ENCODE measurements at regions not wholly inside any gene's neighbourhood (a gene's known extent, or its start where the extent isn't known, plus 50 kb on each side); places are given as distances from the start of the nearest gene placed in this dataset.
"Not testable (repeated sequence)": the region's sequence is repeated elsewhere in the genome, so short reads cannot be mapped to it uniquely, and the experiment has no call there.

DNA sequence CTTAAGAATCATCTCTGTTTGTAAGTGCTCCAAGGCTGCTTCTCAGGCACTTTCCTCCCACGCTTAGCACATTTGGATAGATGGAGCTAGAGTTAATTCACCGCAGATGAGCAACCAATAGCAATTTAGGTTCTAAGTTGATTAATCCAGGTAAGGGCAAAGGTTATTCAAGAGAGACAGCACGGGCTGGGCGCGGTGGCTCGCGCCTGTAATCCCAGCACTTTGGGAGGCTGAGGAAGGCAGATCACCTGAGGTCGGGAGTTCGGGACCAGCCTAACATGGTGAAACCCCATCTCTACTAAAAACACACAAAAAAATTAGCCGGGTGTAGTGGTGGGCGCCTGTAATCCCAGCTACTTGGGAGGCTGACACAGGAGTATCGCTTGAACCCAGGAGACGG lies 54.5 kb upstream of the UNC13C start:
- not testable (repeated sequence) for DNase-seq

- DNase-seq: peak; percentile 54
Observed at GRCh38 chr15:53918180-53919079, 59.8 kb upstream of the UNC13C start.

GRCh38 chr15:53917109-53917508 lies 61.1 kb upstream of the UNC13C start:
- peak; percentile 22 for DNase-seq

GRCh38 chr15:53911431-53911830 lies 66.8 kb upstream of the UNC13C start:
- DNase-seq: peak; percentile 69

GRCh38 chr15:53910852-53911251 lies 67.4 kb upstream of the UNC13C start:
- DNase-seq: peak; percentile 43

GRCh38 chr15:53910236-53910849 lies 67.9 kb upstream of the UNC13C start:
- peak; percentile 42 for DNase-seq

GRCh38 chr15:53903129-53903528 lies 75.1 kb upstream of the UNC13C start:
- DNase-seq: no peak

DNA sequence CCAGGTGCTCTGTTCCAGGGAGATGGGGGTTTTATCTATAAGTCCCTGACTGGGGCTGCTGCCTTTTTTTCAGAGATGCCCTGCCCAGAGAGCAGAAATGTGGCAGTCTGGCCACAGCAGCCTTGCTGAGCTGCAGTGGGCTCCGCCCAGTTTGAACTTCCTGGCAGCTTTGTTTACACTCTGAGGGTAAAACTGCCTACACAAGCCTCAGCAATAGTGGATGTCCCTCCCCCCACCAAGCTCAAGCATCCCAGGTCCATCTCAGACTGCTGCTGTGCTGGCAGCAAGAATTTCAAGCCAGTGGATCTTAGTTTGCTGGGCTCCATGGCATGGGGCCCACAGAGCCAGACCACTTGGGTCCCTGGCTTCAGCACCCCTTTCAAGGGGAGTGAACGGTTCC lies 84.8 kb upstream of the UNC13C start:
- not testable (repeated sequence) for DNase-seq

GRCh38 chr15:53891862-53892261 lies 86.4 kb upstream of the UNC13C start:
- not testable (repeated sequence) for DNase-seq

GRCh38 chr15:53884441-53884840 lies 93.8 kb upstream of the UNC13C start:
- DNase-seq: no peak

- no peak for DNase-seq
Observed at GRCh38 chr15:53882311-53882710, 95.9 kb upstream of the UNC13C start.

DNA sequence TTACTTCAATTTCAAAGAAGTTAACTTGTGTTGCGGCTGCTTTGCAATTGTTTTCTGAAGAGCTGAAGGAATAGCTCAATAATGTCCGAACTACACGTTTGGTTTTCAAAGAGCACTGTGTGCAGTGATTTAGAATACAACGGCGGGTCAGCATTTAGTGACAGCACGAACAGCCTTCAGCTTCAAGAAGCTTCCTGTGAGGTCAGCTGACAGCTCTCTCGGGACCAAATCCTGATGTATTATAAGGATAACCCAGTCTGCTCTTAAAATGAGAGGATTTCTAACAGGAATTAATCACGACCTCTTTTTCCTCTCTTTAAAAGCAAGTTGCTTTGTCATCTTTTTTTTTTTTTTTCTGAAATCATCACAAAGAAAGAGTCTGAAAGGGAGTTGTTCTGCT lies 97.9 kb upstream of the UNC13C start:
- DNase-seq: no peak

DNA sequence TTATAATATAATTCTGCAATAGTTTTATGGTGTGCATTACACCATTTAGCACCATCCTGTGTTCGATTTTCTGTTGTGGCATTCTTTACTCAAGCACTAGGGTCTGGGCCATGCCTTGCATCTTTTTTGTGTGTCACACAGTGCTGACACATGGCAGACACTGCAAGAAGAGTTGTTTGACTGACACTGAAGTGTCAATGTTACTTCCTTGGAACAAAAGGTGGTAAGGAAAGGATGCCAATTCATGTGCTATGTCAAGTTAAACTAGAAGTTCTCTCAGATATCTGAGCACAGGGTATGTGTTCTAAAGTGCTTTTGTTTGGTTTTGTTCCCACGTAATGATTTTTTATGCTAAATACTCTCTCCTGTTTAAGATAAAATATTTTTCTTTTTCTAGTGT lies 102.5 kb upstream of the UNC13C start:
- DNase-seq: no peak

DNA sequence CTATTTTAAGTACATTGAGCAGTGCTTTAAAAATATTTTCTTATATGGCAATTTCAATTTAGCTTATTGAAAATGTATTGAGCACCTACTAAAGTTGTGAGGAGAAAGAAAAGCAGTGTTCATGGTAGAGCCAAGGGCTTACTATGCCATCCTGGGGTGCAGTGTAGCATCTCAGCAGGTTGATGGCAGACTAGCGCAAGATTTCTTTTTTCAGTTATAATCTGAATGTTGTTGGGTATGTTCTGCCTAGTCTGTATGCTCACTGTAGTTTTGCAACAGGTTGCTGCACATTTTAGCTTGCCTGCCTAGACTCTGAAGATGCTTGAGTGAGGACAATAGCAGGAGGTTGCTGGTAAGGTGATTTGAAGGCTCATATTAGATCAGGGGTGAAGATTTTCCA lies 103.1 kb upstream of the UNC13C start:
- no peak for DNase-seq

GRCh38 chr15:53872410-53872809 lies 105.8 kb upstream of the UNC13C start:
- DNase-seq: no peak

DNA sequence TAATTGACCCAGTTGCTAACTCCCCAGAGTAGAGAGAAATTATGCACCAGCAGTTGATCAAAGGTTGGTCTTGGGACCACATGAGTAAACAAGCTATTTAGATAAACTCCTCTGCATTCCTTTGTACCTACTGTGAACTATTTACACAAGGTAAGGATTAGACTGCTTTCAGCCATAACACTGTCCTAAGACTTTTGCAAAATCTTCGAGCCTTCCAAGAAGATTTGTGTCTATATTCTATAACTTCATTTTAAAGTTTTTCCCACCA lies 108.5 kb upstream of the UNC13C start:
- DNase-seq: no peak

DNA sequence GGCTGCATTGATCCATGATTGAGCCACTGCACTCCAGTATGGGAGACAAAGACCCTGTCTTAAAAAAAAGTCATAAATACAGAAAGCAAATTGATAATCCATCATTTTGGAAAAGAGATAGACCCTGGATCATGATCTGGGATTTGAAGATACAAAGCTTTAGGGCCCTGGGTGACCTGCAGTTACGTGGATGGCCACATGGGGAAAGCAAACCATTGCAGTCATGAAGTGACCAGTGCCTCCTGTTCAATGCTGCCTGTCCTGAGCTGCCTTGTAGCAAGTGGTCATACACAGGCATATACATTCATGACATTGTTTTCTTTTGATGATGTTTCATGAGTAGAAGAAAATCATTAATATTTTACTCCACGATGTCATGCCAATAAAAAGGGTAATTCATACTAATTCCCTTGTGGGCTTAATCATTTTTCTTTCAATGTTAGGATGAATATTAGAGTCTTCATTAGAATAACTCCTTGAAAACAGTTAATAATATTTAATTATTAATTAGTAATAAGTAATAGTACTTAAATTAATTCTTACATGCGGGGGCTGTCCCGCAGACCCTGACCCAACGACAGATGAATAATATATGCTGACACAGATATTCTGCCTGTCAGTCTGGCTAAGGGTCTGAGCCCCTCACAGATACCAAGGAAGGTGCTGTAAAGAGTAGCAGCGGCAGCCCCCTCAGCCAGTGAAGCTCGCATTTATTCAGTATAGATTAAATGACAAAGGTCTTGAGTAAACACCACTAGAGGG lies 109.0 kb upstream of the UNC13C start:
- DNase-seq: no peak

- no peak for DNase-seq
Observed at GRCh38 chr15:53862386-53862785, 102.9 kb upstream of the WDR72 start.

GRCh38 chr15:53861792-53862191 lies 102.3 kb upstream of the WDR72 start:
- no peak for DNase-seq

GRCh38 chr15:53851110-53851848 lies 91.8 kb upstream of the WDR72 start:
- no peak for DNase-seq

DNA sequence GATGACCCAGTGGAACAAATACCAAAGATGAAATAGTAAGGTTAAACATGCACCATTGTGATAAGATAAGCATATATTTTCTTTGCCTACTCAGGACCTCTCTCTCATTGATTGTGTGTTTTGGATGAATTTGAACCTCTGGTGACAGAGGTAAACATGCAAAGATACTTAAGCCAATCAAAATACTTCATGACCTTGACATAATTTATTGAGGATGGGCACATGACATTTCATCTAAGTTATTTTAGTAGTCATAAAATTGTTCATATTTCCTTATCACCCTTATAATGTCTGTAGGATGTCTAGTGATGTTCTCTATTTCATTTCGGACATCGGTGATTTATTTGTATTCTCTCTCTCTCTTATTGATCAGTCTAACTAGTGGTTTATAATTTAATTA lies 88.3 kb upstream of the WDR72 start:
- DNase-seq: no peak

GRCh38 chr15:53844634-53845033 lies 85.2 kb upstream of the WDR72 start:
- no peak for DNase-seq

- no peak for DNase-seq
Observed at GRCh38 chr15:53843869-53844569, 84.6 kb upstream of the WDR72 start.

Data from DMS79 treated with DMSO at 0.1 percent for 48 hours (cell line).